ENCODE measurements at regions not wholly inside any gene's neighbourhood (a gene's known extent, or its start where the extent isn't known, plus 50 kb on each side); places are given as distances from the start of the nearest gene placed in this dataset.
A peak's percentile ranks its signal among the peaks of the same experiment; 100 is the strongest.

GRCh38 chr1:185497177-185497576 lies 180.1 kb upstream of the IVNS1ABP start:
- no peak for DNase-seq

- no peak for DNase-seq
These were observed 178.9 kb upstream of the IVNS1ABP start for GRCh38 chr1:185495898-185496297.

DNA sequence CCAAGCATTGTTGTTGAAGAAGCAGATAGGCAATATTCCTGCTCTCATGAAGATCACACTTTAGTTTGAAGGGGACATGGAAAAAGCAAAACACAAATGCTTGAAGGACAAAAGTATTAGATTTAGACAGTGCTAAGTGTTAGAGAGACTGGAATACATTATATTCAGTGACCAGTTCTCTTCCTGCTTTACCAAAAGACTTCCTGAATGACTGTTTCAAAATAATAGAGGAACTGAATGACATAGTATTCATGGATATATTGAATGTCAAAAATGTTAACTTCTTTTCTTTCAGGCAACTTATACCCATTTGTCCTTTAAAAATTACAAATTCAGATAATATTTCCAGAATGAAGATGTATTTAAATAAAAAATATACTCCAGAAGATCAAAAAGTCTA lies 178.0 kb upstream of the IVNS1ABP start:
- DNase-seq, result peak; percentile 40 to 41

- DNase-seq, result no peak
These were observed 175.2 kb upstream of the IVNS1ABP start for GRCh38 chr1:185492089-185492825.

DNA sequence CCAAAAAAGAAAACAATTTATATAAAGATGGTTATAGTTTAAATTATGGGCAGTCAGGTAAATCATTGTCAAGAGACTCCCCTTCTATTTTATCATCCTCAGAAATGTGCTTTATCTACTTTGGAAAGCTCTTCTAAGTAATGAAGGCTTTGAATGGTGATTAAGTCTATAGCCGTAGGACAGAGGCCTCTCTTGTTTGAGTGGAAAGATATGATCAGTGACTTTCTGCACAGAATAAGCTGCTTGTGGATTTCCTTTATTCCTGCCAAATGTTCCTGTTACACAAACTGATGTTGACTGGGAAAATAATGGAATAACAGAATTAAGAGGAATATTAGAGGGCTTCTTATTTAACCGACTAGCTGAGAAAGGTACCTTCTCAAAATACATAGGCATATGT lies 174.6 kb upstream of the IVNS1ABP start:
- DNase-seq, result no peak

DNA sequence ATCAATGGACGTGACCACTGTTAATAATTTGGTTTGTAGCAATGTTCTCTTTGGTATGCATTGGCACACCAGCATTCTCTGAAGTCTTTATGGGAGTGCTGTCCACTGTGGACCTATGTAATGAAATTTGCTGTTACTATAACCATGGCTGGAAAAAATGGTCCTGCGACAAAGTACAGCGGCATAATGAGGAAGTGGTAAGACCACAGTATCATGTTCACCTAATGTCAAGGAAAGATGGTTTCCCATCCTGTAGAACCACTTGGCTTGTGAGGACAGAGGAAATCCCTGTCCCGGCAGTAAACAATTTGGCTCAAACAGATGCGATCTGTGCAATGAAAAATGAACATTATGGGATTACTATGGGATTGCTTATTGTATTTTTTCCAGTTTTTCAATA lies 173.9 kb upstream of the IVNS1ABP start:
- no peak for DNase-seq

DNA sequence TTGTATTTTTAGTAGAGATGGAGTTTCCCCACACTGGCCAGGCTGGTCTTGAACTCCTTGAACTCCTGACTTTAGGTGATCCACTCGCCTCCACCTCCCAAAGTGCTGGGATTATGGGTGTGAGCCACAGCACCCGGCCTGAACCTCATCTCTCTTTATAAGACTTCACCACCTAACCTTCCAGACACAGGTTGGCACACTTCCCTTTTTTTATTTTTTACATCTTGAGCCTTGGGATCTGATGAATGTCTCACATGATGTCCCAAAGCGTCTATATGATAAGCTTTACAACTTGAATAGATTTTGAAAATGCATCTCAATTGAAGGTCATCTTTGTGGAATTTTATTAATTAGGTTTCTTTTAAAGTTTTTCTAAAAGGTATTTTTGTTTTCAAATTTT lies 172.4 kb upstream of the IVNS1ABP start:
- no peak for DNase-seq

- DNase-seq, result no peak
These were observed 171.8 kb upstream of the IVNS1ABP start for GRCh38 chr1:185488808-185489207.

DNA sequence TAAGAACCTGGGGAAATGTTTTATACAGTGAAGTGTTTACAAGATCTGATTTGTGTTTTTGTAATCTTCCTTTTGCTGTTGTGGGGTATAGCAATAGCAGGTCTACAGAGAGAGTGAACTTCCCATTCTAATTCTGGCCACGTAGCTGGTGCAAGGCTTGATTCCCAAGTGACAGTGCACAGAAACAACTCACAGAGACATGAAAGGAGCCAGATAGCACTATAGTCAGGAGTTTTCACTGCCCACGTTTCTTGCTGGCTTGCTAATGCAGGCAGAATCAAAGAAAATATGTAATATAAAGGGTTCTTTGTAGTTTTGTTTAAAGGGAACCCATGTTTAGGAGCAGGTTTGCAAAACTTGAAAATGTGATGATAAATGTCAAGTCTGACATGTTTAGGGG lies 170.9 kb upstream of the IVNS1ABP start:
- no peak for DNase-seq

GRCh38 chr1:185487026-185487425 lies 170.0 kb upstream of the IVNS1ABP start:
- no peak for DNase-seq

DNA sequence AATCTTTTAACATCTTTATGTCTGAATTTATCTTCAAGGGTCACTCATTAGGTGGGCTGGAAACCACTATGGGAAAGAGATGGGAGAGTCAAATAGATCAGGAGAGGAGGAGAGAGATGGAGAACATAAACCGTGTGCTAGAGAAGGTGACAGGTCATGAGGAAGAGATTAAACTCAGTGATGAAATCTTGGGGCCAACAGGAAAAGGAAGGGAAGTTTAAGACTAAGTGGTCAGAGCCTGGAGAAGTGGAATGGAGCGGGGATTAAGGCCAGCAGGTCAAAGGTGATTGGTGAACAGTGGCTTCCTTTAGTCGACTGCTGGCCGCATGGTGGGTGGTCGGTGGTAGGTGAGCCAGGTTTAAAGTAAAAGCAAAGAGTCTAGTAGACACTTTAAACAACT lies 169.3 kb upstream of the IVNS1ABP start:
- DNase-seq, result no peak

DNA sequence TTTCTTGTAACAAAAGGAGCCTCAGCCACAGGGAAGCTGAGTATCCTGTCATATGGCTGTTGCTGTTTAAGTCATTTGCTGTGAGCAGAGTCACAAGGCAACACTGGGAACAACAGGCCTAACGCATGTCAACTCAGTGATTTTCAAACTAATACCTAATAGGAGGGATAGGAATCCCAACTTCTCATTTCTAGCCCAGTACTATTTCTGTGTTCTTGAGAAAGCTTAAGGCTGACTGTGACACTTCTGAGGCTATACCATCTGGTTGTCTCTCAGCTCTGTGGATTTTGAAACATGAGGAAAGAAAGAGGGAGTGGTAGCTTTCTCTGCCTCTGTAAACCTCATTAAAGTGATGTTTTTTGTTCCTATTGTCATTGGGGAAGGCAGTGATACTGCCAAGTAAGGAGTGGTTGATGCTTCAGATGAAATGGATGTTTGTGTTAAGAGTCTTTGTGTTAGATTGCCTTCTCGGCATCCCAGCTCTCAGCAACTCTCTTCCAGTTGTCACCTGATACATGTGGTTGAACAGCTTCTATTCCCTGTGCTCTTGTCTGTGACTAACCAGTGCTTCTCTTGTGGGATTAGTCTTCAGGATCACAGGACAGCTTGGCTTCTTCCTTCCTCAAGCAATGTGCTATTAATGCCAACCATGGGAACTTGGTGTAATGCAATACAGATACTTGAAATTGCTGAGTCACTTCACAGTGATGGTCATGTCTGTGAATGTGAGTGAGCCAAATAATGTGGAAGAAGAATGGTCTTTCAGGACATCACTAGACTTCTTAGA lies 166.8 kb upstream of the IVNS1ABP start:
- peak; percentile 80 to 94 for DNase-seq

DNA sequence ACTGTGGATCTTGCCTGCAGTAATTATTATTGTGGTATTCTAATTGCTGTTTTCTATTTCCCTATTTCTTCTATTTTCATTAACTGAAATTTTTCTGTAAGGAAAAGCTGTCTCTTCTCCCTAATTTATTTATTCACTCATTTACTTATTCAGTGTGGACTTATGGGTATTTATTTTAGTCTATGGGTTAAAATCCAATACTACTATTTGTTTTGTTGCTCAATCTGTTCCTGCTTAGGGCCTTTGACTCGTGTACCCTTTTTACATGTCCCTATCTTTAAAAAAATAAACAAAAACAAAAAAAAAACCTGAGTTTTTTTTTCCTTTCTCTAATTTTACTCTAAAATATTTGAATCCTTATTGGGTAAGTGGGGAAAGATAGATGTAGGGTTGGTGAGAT lies 166.2 kb upstream of the IVNS1ABP start:
- DNase-seq, result no peak

- DNase-seq, result no peak
These were observed 163.5 kb upstream of the IVNS1ABP start for GRCh38 chr1:185480545-185480944.

- no peak for DNase-seq
These were observed 162.8 kb upstream of the IVNS1ABP start for GRCh38 chr1:185479796-185480195.

GRCh38 chr1:185478877-185479276 lies 161.8 kb upstream of the IVNS1ABP start:
- DNase-seq, result no peak

DNA sequence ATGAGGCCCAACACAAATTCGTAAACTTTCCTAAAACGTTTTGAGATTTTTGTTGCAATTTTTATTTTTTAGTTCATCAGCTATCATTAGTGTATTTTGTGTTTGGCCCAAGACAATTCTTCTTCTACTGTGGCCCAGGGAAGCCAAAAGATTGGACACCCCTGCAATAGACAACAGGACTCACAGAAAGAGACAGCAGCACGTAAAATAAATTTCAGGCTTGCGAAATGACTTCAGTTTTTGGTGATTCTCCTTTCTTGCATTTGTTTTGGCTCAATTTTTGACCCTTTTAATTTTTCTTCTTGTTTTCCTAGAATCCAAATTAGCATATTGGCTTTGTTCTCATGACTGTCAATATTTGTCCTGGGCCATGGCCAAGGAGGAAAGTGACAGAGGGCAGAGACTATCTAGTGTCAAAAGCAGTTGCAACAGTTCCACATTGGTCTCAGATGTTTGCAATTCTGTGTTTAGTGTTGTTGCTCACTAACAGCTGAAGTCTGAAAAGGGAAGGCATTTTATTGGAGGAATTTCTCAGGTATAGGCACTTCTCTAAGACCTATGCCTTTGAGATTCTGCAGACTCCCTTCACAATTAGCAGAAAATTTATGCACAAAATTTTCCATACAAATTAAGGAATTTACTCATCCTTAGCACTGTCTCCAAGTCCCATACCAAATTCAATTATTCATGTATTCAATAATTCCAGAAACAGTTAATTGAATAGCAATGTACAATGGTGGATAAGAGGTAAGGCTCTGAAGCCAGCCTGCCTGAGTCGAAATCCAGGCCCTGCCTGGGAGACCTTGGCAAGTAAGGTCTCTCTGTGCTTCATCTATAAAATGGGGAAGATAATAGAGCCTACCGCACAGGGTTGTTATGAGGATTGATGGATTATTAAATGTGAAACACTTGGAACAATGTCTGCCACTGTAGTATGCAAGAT lies 160.9 kb upstream of the IVNS1ABP start:
- peak; percentile 32 to 34 for DNase-seq

DNA sequence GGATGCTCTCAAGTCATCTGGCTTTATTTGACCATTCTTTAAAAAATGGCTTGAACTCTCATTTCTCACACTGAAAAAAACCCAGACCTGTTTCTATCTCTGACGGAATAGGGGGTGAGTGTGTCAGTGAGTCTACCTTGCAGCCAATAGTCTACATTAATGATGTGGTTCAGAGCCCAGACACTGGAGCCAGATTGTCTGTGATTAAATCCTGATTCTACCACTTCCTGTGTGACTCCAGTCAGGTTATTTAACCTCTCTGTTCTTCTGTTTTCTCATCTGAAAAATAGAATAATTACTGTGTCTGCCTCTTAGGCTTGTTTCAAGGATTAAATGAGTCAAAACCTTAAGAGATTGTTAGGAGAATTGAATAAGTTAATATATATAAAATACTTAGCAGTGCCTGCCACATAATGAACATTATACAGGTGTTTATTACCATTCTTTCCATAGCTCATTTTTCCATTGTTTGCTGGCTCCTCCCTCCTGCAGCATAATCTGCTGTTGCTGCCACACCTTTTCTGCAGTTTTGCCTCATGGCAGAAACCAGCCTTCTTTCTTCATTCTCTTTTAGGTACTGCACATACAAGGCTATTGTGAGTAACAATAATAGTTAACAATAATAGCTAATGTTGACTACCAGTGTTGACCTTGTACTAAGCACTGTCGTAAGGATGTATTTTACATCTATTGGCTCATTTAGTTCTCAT lies 157.6 kb upstream of the IVNS1ABP start:
- DNase-seq, result no peak

DNA sequence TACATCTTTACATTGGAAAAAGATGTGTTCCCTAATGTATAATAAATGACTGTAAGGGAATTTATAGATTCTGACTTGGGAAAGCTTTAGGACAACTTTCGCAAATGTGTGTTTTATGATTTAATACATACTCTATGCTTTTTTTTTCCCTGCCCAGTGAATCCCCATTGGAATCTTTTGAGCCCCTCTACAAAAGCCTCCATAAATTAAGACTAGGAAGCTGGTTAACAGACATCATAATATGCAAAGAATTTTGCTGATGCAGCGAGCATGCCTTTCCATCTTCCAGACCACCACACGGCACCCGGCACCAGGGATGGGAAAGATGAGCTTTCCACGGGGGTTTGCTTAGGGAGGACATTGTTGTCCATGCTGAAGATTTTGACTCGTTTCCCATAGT lies 156.1 kb upstream of the IVNS1ABP start:
- no peak for DNase-seq

- DNase-seq, result no peak
These were observed 151.6 kb upstream of the IVNS1ABP start for GRCh38 chr1:185468626-185469025.

GRCh38 chr1:185467122-185467521 lies 150.1 kb upstream of the IVNS1ABP start:
- DNase-seq, result peak; percentile 54 to 55

- DNase-seq, result no peak
These were observed 147.7 kb upstream of the IVNS1ABP start for GRCh38 chr1:185464777-185465176.

DNA sequence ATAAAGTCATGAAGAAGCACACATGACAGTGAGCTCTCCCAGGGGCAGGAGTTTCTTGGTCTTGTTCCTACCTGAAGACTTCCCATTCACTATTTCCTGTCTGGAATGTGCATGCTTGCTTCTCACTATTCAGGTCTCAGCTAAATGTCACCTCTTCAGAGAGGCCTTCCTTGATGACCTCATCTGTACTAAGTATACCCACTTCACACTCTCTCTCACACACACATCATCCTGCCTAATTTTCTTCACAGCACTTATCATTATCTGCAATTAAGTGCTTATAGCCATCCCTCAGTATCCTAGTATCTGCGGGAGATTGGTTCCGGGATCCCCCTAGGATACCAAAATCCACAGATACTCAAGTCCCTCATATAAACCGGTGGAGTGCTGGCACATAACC lies 146.4 kb upstream of the IVNS1ABP start:
- no peak for DNase-seq

Data from inflammatory macrophage treated with lipopolysaccharide for 1 hour (primary cell).